ENCODE measurements at regions not wholly inside any gene's neighbourhood (a gene's known extent, or its start where the extent isn't known, plus 50 kb on each side); places are given as distances from the start of the nearest gene placed in this dataset.

GRCh38 chrX:10743476-10743875 is 123.1 kb upstream of the MID1 start:
- Histone ChIP-seq H2BK120ac (replicated peaks; ENCODE audit: low read depth, low read length) (no peak overlapping the region), H3K18ac (ENCODE audit: extremely low read depth, low read length) (no peak overlapping the region), H4K5ac (ENCODE audit: insufficient read length, low read depth, low read length) (no peak overlapping the region), H2AK5ac (ENCODE audit: low read depth, low read length) (no peak overlapping the region), H2BK12ac (ENCODE audit: low read depth, low read length) (no peak overlapping the region), H4K8ac (ENCODE audit: extremely low read depth, insufficient read depth, low read length) (no peak overlapping the region), H3K79me2 (ENCODE audit: control insufficient read depth in 1 of 2, insufficient read depth in 2 of 2, low read length in 2 of 2) (no peaks in the 10 kb centered on the region), H2BK5ac (ENCODE audit: low read depth, low read length) (no peak overlapping the region), H3K27me3 (replicated peaks in 1 of 4; ENCODE audit: control insufficient read depth in 3 of 4, extremely low read depth in 1 of 4, insufficient read depth in 3 of 4, low read length in 3 of 4) (no peaks in the 10 kb centered on the region), H3K4me3 (ENCODE audit: extremely low read depth in 1 of 4, insufficient read depth in 2 of 4, low read depth in 3 of 4, low read length in 4 of 4) (no peak overlapping the region), H2BK20ac (ENCODE audit: low read length) (no peak overlapping the region), H3K56ac (replicated peaks; ENCODE audit: insufficient read length, low read depth, low read length) (no peak overlapping the region), H3K4me1 (replicated peaks in 1 of 4; ENCODE audit: control insufficient read depth in 3 of 4, insufficient read depth in 4 of 4, low read length in 3 of 4) (peaks cover 0 to 9% (median 4%) of the 10 kb centered on the region in 4 experiments; a peak in 3 of 7 replicates), H3K9ac (replicated peaks in 1 of 4; ENCODE audit: extremely low read depth in 1 of 4, low read depth in 3 of 4, low read length in 3 of 4) (no peak overlapping the region), H3K23ac (ENCODE audit: insufficient read length) (no peak overlapping the region), H2AFZ (ENCODE audit: low read length) (no peak overlapping the region), H4K91ac (replicated peaks; ENCODE audit: insufficient read length, low read length) (no peak overlapping the region), H3K27ac (ENCODE audit: low read depth, low read length) (no peak overlapping the region), H3K9me3 (ENCODE audit: insufficient read depth in 2 of 2, low read depth in 1 of 2, low read length in 1 of 2) (no peaks in the 10 kb centered on the region), H3K4me2 (ENCODE audit: insufficient read depth in 1 of 2, low read depth in 2 of 2, low read length in 2 of 2) (no peak overlapping the region), H3K79me1 (ENCODE audit: low read depth, low read length) (no peaks in the 10 kb centered on the region), H3K14ac (ENCODE audit: insufficient read length) (no peak overlapping the region), H4K20me1 (replicated peaks in 1 of 2; ENCODE audit: control insufficient read depth in 1 of 2, insufficient read depth in 2 of 2, low read length in 2 of 2) (no peaks in the 10 kb centered on the region), H3K4ac (replicated peaks; ENCODE audit: insufficient read length, low read depth, low read length) (no peak overlapping the region), H3K23me2 (ENCODE audit: low read depth, low read length) (no peaks in the 10 kb centered on the region), H3K36me3 (ENCODE audit: control insufficient read depth in 2 of 4, insufficient read depth in 4 of 4, low read length in 3 of 4) (no peaks in the 10 kb centered on the region), H2BK15ac (ENCODE audit: low read length) (no peak overlapping the region)
- TF ChIP-seq GABPA (IDR thresholded peaks at IDR 0.05; ENCODE audit: borderline replicate concordance, insufficient read depth, low read length) (no peak), JUND (IDR thresholded peaks at IDR 0.05; ENCODE audit: low read length) (no peak), CEBPB (IDR thresholded peaks at IDR 0.05; ENCODE audit: low read depth, low read length) (no peak), SRF (IDR thresholded peaks at IDR 0.05; ENCODE audit: low read depth, low read length) (no peak), CHD1 (IDR thresholded peaks at IDR 0.05; ENCODE audit: low read depth, low read length) (no peak), SP4 (IDR thresholded peaks at IDR 0.05; ENCODE audit: low read length) (no peak), KDM5A (IDR thresholded peaks at IDR 0.05; ENCODE audit: low read length) (no peak), TCF12 (IDR thresholded peaks at IDR 0.05; ENCODE audit: low read depth, low read length) (no peak), RFX5 (IDR thresholded peaks at IDR 0.05; ENCODE audit: borderline replicate concordance, low read depth, low read length) (no peak), PHF8 (conservative IDR thresholded peaks at IDR 0.05; ENCODE audit: low read depth, low read length) (no peak), KDM1A (IDR thresholded peaks at IDR 0.05; ENCODE audit: borderline replicate concordance, low read length) (no peak), SIN3A (conservative IDR thresholded peaks at IDR 0.05 in 1 of 2, IDR thresholded peaks at IDR 0.05 in 1 of 2; ENCODE audit: low read depth in 1 of 2, low read length in 2 of 2) (no peak)
- TF ChIP-seq, protein P1, sequence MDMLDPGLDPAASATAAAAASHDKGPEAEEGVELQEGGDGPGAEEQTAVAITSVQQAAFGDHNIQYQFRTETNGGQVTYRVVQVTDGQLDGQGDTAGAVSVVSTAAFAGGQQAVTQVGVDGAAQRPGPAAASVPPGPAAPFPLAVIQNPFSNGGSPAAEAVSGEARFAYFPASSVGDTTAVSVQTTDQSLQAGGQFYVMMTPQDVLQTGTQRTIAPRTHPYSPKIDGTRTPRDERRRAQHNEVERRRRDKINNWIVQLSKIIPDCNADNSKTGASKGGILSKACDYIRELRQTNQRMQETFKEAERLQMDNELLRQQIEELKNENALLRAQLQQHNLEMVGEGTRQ (IDR thresholded peaks at IDR 0.05; ENCODE audit: low read length) = no peak
- POLR2A ChIA-PET (ENCODE audit: partially characterized antibody) = no interaction called here
- WGBS, 2 experiments (ENCODE audit: extremely low coverage in 1 of 2, insufficient coverage in 1 of 2, insufficient read length in 1 of 2, insufficient replicate concordance in 2 of 2, low coverage in 1 of 2, low lambda C conversion rate in 2 of 2, missing lambda C conversion rate in 1 of 2) = 100% methylated on average over 1 of the region's 2 CpGs; no CpG with 5 or more reads in 1 of the 2 experiments
- FAIRE-seq = no peak
- CTCF ChIA-PET (ENCODE audit: partially characterized antibody) = interaction anchor here (0.9 to 1.5 kb wide), 2 partner anchors 12 to 19 kb away, joined by 3 read pairs; no protein-coding TSS in a partner anchor
- DNase-seq (ENCODE audit: low read depth in 1 of 2, low spot score in 2 of 2) = no peak
